GM06990 (cell line): ENCODE measurements at regions not wholly inside any gene's neighbourhood (a gene's known extent, or its start where the extent isn't known, plus 50 kb on each side); places are given as distances from the start of the nearest gene placed in this dataset.

ENCODE experiments used
- DNase-seq: peaks from one replicate; pipeline ENCODE4 v3.0.0-alpha.2; 2011; ENCODE audit not compliant: insufficient read length; ENCODE audit errors: extremely low read depth
- H3K27me3 ChIP-seq: replicated peaks from 2 replicates; pipeline ENCODE4 v1.6.0; 2011; ENCODE audit warnings: low read length; ENCODE audit not compliant: control insufficient read depth, insufficient read depth
- H3K36me3 ChIP-seq: 2 replicates; pipeline ENCODE4 v1.5.1; 2011; ENCODE audit warnings: low read length; ENCODE audit not compliant: control insufficient read depth, insufficient read depth
- H3K4me3 ChIP-seq: replicated peaks from 2 replicates; pipeline ENCODE4 v1.5.1; 2011; ENCODE audit warnings: low read depth, mild to moderate bottlenecking, control low read depth, low read length
- CTCF ChIP-seq: IDR thresholded peaks from 2 replicates; pipeline ENCODE4 v1.5.1; 2011; ENCODE audit warnings: low read length, control low read depth, mild to moderate bottlenecking, inconsistent platforms; ENCODE audit not compliant: insufficient read depth, poor library complexity, severe bottlenecking

GRCh38 chr6:139852488-139853140 lies 478.2 kb upstream of the CITED2 start:
- no peak overlapping the region for H3K4me3 ChIP-seq
- no peaks in the 10 kb centered on the region for H3K36me3 ChIP-seq
- DNase-seq: no peak
- TF ChIP-seq CTCF: no peak
- no peaks in the 10 kb centered on the region for H3K27me3 ChIP-seq

GRCh38 chr6:139852067-139852466 lies 477.6 kb upstream of the CITED2 start:
- Histone ChIP-seq H3K27me3 (no peaks in the 10 kb centered on the region), H3K36me3 (no peaks in the 10 kb centered on the region), H3K4me3 (no peak overlapping the region)
- DNase-seq: no peak
- TF ChIP-seq CTCF: no peak

GRCh38 chr6:139851206-139851605 lies 476.8 kb upstream of the CITED2 start:
- no peaks in the 10 kb centered on the region for H3K27me3 ChIP-seq
- no peak overlapping the region for H3K4me3 ChIP-seq
- no peaks in the 10 kb centered on the region for H3K36me3 ChIP-seq
- no peak for DNase-seq
- TF ChIP-seq CTCF: no peak

- no peaks in the 10 kb centered on the region for H3K36me3 ChIP-seq
- no peak overlapping the region for H3K4me3 ChIP-seq
- no peak for TF ChIP-seq CTCF
- DNase-seq: no peak
- no peaks in the 10 kb centered on the region for H3K27me3 ChIP-seq
These were observed 476.1 kb upstream of the CITED2 start for GRCh38 chr6:139850512-139850911.

GRCh38 chr6:139847457-139847813 lies 473.0 kb upstream of the CITED2 start:
- DNase-seq: no peak

More at GRCh38 chr6:139847457-139847813, 473.0 kb upstream of the CITED2 start:
- H3K27me3 ChIP-seq: no peaks in the 10 kb centered on the region
- no peak for TF ChIP-seq CTCF
- no peaks in the 10 kb centered on the region for H3K36me3 ChIP-seq
- H3K4me3 ChIP-seq: no peak overlapping the region
